Stimulated activated naive CD8-positive, alpha-beta T cell treated with anti-CD3 and anti-CD28 coated beads, Interleukin-15, amount 100 ng/mL, for 72 hours (primary cell): ENCODE measurements at regions not wholly inside any gene's neighbourhood (a gene's known extent, or its start where the extent isn't known, plus 50 kb on each side); places are given as distances from the start of the nearest gene placed in this dataset.
"Not testable (repeated sequence)": the region's sequence is repeated elsewhere in the genome, so short reads cannot be mapped to it uniquely, and the experiment has no call there.

ENCODE experiments used
- ATAC-seq: fragments of 150-1000 bp; cut with Tn5 transposase; 2 replicates; pipeline ENCODE4 v1.10.0; 2021; ENCODE audit warnings: mild to moderate bottlenecking, moderate library complexity
- DNase-seq, 2 donors: peaks; one replicate each; pipeline ENCODE4 v3.0.0; 2021 to 2022
- H3K27ac Mint-ChIP-seq, 2 donors: one replicate each; pipeline ENCODE4 v1.8.0; 2022; ENCODE audit warnings: mild to moderate bottlenecking in 2 of 2, mixed read lengths in 2 of 2, moderate library complexity in 2 of 2
- H3K27me3 Mint-ChIP-seq: one replicate; pipeline ENCODE4 v1.8.0; 2022; ENCODE audit warnings: mixed read lengths
- H3K4me1 Mint-ChIP-seq: one replicate; pipeline ENCODE4 v1.8.0; 2022; ENCODE audit warnings: mild to moderate bottlenecking, mixed read lengths
- H3K4me3 Mint-ChIP-seq, 2 donors: one replicate each; pipeline ENCODE4 v1.8.0; 2022; ENCODE audit warnings: mild to moderate bottlenecking in 2 of 2, mixed read lengths in 2 of 2, moderate library complexity in 1 of 2
- H3K9me3 Mint-ChIP-seq, 2 donors: one replicate each; pipeline ENCODE4 v1.8.0; 2022; ENCODE audit warnings: mixed read lengths in 2 of 2

GRCh38 chr5:96115147-96115807 lies 153.6 kb upstream of the ELL2 start:
- no peaks in the 10 kb centered on the region for H3K9me3 Mint-ChIP-seq
- no peak for DNase-seq
- H3K27me3 Mint-ChIP-seq = peaks cover 6% of the 10 kb centered on the region
- H3K4me3 Mint-ChIP-seq = no peak overlapping the region
- ATAC-seq = peak; percentile 27
- H3K27ac Mint-ChIP-seq = peak overlapping the region in 1 of 2 donors; percentile 85
- peaks cover 14% of the 10 kb centered on the region for H3K4me1 Mint-ChIP-seq

- H3K27ac Mint-ChIP-seq = peak overlapping the region in 1 of 2 donors; percentile 29
- peaks cover 7% of the 10 kb centered on the region for H3K27me3 Mint-ChIP-seq
- ATAC-seq = peak; percentile 86
- no peak overlapping the region for H3K4me3 Mint-ChIP-seq
- peaks cover 14% of the 10 kb centered on the region for H3K4me1 Mint-ChIP-seq
- peak in 1 of 2 donors; percentile 12 for DNase-seq
- H3K9me3 Mint-ChIP-seq = no peaks in the 10 kb centered on the region
These were observed 153.1 kb upstream of the ELL2 start for GRCh38 chr5:96114736-96115135.

GRCh38 chr5:96113170-96113939 lies 151.7 kb upstream of the ELL2 start:
- no peak for DNase-seq
- peak; percentile 34 for ATAC-seq
- peaks cover 14% of the 10 kb centered on the region for H3K4me1 Mint-ChIP-seq
- peaks cover 8% of the 10 kb centered on the region for H3K27me3 Mint-ChIP-seq
- no peaks in the 10 kb centered on the region for H3K9me3 Mint-ChIP-seq
- H3K27ac Mint-ChIP-seq = peak overlapping the region in 1 of 2 donors; percentile 80
- H3K4me3 Mint-ChIP-seq = no peak overlapping the region

GRCh38 chr5:96112703-96113102 lies 151.1 kb upstream of the ELL2 start:
- Mint-ChIP-seq H3K27ac (no peak overlapping the region), H3K9me3 (no peaks in the 10 kb centered on the region), H3K4me3 (no peak overlapping the region), H3K4me1 (peaks cover 14% of the 10 kb centered on the region), H3K27me3 (peaks cover 8% of the 10 kb centered on the region)
- DNase-seq (no peak), ATAC-seq (no peak)

GRCh38 chr5:96112123-96112670 lies 150.5 kb upstream of the ELL2 start:
- peaks cover 14% of the 10 kb centered on the region for H3K4me1 Mint-ChIP-seq
- peaks cover 8% of the 10 kb centered on the region for H3K27me3 Mint-ChIP-seq
- no peak for DNase-seq
- no peak for ATAC-seq
- H3K27ac Mint-ChIP-seq = no peak overlapping the region
- no peak overlapping the region for H3K4me3 Mint-ChIP-seq
- H3K9me3 Mint-ChIP-seq = no peaks in the 10 kb centered on the region

- Mint-ChIP-seq H3K4me1 (peaks cover 14% of the 10 kb centered on the region), H3K27ac (no peak overlapping the region), H3K4me3 (no peak overlapping the region), H3K27me3 (peaks cover 10% of the 10 kb centered on the region), H3K9me3 (peaks cover 0 to 1% of the 10 kb centered on the region in 2 donors)
- ATAC-seq = peak; percentile 78
- no peak for DNase-seq
These were observed 149.6 kb upstream of the ELL2 start for GRCh38 chr5:96111080-96111756.

- Mint-ChIP-seq H3K27me3 (peaks cover 16% of the 10 kb centered on the region), H3K4me1 (peaks cover 13% of the 10 kb centered on the region), H3K27ac (no peak overlapping the region), H3K9me3 (peaks cover 6 to 7% of the 10 kb centered on the region in 2 donors), H3K4me3 (no peak overlapping the region)
- no peak for DNase-seq
- no peak for ATAC-seq
These were observed 148.6 kb upstream of the ELL2 start for GRCh38 chr5:96110300-96110699.

GRCh38 chr5:96108629-96109028 lies 147.0 kb upstream of the ELL2 start:
- H3K27ac Mint-ChIP-seq, ATAC-seq, H3K9me3 Mint-ChIP-seq, H3K4me3 Mint-ChIP-seq, H3K4me1 Mint-ChIP-seq, DNase-seq: not testable (repeated sequence)
- peaks cover 16% of the 10 kb centered on the region for H3K27me3 Mint-ChIP-seq

GRCh38 chr5:96103829-96104228 lies 142.2 kb upstream of the ELL2 start:
- H3K27ac Mint-ChIP-seq, ATAC-seq, H3K4me3 Mint-ChIP-seq, DNase-seq, H3K4me1 Mint-ChIP-seq: not testable (repeated sequence)
- H3K27me3 Mint-ChIP-seq = peaks cover 22% of the 10 kb centered on the region
- H3K9me3 Mint-ChIP-seq = peaks cover 6 to 11% of the 10 kb centered on the region in 2 donors

GRCh38 chr5:96101358-96102089 lies 139.9 kb upstream of the ELL2 start:
- Mint-ChIP-seq H3K27me3 (peaks cover 28% of the 10 kb centered on the region), H3K4me3 (no peak overlapping the region), H3K9me3 (peaks cover 6 to 28% of the 10 kb centered on the region in 2 donors), H3K4me1 (no peaks in the 10 kb centered on the region), H3K27ac (peak overlapping the region in 1 of 2 donors; percentile 67)
- ATAC-seq (no peak), DNase-seq (no peak)

GRCh38 chr5:96097488-96097887 lies 135.8 kb upstream of the ELL2 start:
- not testable (repeated sequence) for ATAC-seq, H3K27ac Mint-ChIP-seq

GRCh38 chr5:96096724-96097123 lies 135.1 kb upstream of the ELL2 start:
- ATAC-seq (no peak), DNase-seq (no peak)
- peaks cover 0 to 21% of the 10 kb centered on the region in 2 donors for H3K9me3 Mint-ChIP-seq
- H3K4me1 Mint-ChIP-seq = no peaks in the 10 kb centered on the region
- H3K27me3 Mint-ChIP-seq = peaks cover 10% of the 10 kb centered on the region
- no peak overlapping the region for H3K4me3 Mint-ChIP-seq
- H3K27ac Mint-ChIP-seq = no peak overlapping the region

More at GRCh38 chr5:96097488-96097887, 135.8 kb upstream of the ELL2 start:
- DNase-seq, H3K4me3 Mint-ChIP-seq, H3K4me1 Mint-ChIP-seq: not testable (repeated sequence)
- Mint-ChIP-seq H3K9me3 (peaks cover 0 to 21% of the 10 kb centered on the region in 2 donors), H3K27me3 (peaks cover 17% of the 10 kb centered on the region)

- Mint-ChIP-seq H3K9me3 (peaks cover 0 to 21% of the 10 kb centered on the region in 2 donors), H3K27ac (no peak overlapping the region), H3K27me3 (peaks cover 7% of the 10 kb centered on the region), H3K4me1 (no peaks in the 10 kb centered on the region), H3K4me3 (no peak overlapping the region)
- ATAC-seq = no peak
- no peak for DNase-seq
These were observed 133.3 kb upstream of the ELL2 start for GRCh38 chr5:96094904-96095303.

- H3K4me1 Mint-ChIP-seq = no peaks in the 10 kb centered on the region
- ATAC-seq (no peak), DNase-seq (no peak)
- H3K4me3 Mint-ChIP-seq = no peak overlapping the region
- H3K27me3 Mint-ChIP-seq = peaks cover 7% of the 10 kb centered on the region
- H3K27ac Mint-ChIP-seq = no peak overlapping the region
- H3K9me3 Mint-ChIP-seq = peaks cover 0 to 18% of the 10 kb centered on the region in 2 donors
These were observed 132.3 kb upstream of the ELL2 start for GRCh38 chr5:96093890-96094381.

- H3K4me3 Mint-ChIP-seq = no peak overlapping the region
- no peak overlapping the region for H3K27ac Mint-ChIP-seq
- no peak for ATAC-seq
- H3K4me1 Mint-ChIP-seq = no peaks in the 10 kb centered on the region
- peaks cover 0 to 12% of the 10 kb centered on the region in 2 donors for H3K9me3 Mint-ChIP-seq
- peaks cover 1% of the 10 kb centered on the region for H3K27me3 Mint-ChIP-seq
- DNase-seq = no peak
These were observed 131.7 kb upstream of the ELL2 start for GRCh38 chr5:96093340-96093739.
